Nephron progenitor cell (in vitro differentiated cells): ENCODE measurements at regions not wholly inside any gene's neighbourhood (a gene's known extent, or its start where the extent isn't known, plus 50 kb on each side); places are given as distances from the start of the nearest gene placed in this dataset.

Experiments used
- DNase-seq: peaks from one replicate; pipeline ENCODE4 v3.0.0; 2021
- H3K27ac Mint-ChIP-seq: 2 replicates; pipeline ENCODE4 v1.8.0; 2021; ENCODE audit warnings: mild to moderate bottlenecking, moderate library complexity, mixed read lengths
- H3K27me3 Mint-ChIP-seq: 2 replicates; pipeline ENCODE4 v1.8.0; 2021; ENCODE audit warnings: mild to moderate bottlenecking, low read depth, mixed read lengths; ENCODE audit not compliant: poor library complexity
- H3K36me3 Mint-ChIP-seq: 2 replicates; pipeline ENCODE4 v1.8.0; 2021; ENCODE audit warnings: low read depth, mixed read lengths
- H3K4me1 Mint-ChIP-seq: 2 replicates; pipeline ENCODE4 v1.8.0; 2021; ENCODE audit warnings: mixed read lengths
- H3K4me3 Mint-ChIP-seq: 2 replicates; pipeline ENCODE4 v1.8.0; 2021; ENCODE audit warnings: mild to moderate bottlenecking, moderate library complexity, mixed read lengths
- H3K9me3 Mint-ChIP-seq: 2 replicates; pipeline ENCODE4 v1.8.0; 2021; ENCODE audit warnings: mild to moderate bottlenecking, moderate library complexity, mixed read lengths
- TF ChIP-seq, protein P1 (sequence below): fragments of 200-600 bp; sonication (generic); IDR thresholded peaks from 2 replicates; pipeline ENCODE4 v1.5.0; 2021; ENCODE audit warnings: antibody characterized with exemption

DNA sequence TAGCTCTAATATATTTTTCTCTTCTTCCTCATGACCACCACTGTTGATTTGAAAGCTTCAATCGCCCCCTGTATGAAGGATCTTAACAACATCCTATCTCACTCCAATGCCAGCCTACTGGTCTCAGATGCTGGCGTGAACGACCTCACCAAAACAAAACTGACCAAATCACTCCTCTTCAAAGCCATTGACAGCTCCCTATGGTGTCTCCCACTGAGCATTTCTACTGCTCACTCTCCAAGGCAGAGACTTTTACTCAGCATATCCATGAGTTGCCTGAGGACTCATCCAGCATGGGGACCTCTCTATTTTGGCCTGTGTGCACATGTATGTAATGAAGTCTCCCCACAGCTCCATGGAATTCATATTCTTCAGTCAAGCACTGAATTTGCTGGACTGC, 520.4 kb downstream of the TFAP2B start:
- DNase-seq = no peak
- no peak overlapping the region for H3K4me3 Mint-ChIP-seq
- no peaks in the 10 kb centered on the region for H3K27me3 Mint-ChIP-seq
- H3K36me3 Mint-ChIP-seq = no peaks in the 10 kb centered on the region
- H3K27ac Mint-ChIP-seq = no peak overlapping the region
- peaks cover 3% of the 10 kb centered on the region for H3K9me3 Mint-ChIP-seq
- H3K4me1 Mint-ChIP-seq = no peaks in the 10 kb centered on the region
- TF ChIP-seq, protein P1, sequence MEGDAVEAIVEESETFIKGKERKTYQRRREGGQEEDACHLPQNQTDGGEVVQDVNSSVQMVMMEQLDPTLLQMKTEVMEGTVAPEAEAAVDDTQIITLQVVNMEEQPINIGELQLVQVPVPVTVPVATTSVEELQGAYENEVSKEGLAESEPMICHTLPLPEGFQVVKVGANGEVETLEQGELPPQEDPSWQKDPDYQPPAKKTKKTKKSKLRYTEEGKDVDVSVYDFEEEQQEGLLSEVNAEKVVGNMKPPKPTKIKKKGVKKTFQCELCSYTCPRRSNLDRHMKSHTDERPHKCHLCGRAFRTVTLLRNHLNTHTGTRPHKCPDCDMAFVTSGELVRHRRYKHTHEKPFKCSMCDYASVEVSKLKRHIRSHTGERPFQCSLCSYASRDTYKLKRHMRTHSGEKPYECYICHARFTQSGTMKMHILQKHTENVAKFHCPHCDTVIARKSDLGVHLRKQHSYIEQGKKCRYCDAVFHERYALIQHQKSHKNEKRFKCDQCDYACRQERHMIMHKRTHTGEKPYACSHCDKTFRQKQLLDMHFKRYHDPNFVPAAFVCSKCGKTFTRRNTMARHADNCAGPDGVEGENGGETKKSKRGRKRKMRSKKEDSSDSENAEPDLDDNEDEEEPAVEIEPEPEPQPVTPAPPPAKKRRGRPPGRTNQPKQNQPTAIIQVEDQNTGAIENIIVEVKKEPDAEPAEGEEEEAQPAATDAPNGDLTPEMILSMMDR = no peak

DNA sequence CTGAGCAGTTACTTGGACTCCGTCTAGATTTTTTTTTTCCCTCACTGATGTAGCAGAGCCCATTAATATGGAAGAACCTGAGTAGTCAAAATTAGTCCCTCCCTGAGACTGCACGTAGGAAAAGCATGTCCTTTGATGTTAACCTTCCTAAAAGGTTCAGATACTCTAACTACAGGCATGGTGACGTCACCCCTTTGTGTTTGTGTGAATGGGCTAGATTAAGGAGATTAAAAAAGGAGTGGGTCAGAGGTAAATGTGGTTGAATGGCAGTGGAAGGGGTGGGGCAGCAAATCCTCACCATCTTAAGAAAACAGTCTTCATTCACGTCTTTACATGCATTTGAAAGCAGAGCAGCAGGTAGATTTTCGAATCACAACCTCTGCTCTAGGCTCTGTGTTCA, 521.1 kb downstream of the TFAP2B start:
- no peak for DNase-seq
- no peak overlapping the region for H3K4me3 Mint-ChIP-seq
- no peaks in the 10 kb centered on the region for H3K36me3 Mint-ChIP-seq
- H3K4me1 Mint-ChIP-seq = no peaks in the 10 kb centered on the region
- no peaks in the 10 kb centered on the region for H3K27me3 Mint-ChIP-seq
- H3K27ac Mint-ChIP-seq = no peak overlapping the region
- TF ChIP-seq, protein P1 = no peak
- H3K9me3 Mint-ChIP-seq = peaks cover 2% of the 10 kb centered on the region

DNA sequence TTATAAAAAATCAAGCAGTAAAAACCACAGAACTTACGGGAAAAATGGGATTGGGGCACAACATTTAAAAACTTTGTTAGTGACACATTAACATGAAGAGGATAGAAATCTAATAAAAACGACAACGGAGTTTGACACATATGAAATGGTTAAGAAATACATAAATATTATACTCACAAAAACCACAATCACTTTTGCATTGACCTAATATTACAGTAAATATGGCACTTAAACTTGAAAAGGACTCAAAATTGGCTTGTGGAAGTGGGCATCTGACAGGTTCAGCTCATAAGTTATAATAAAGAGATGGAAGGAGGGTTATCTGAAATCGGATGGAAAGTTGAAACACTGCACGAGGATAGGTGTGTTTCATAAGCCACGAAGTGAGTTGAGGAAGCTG, 523.7 kb downstream of the TFAP2B start:
- no peak for DNase-seq
- no peak overlapping the region for H3K27ac Mint-ChIP-seq
- H3K4me1 Mint-ChIP-seq = no peaks in the 10 kb centered on the region
- H3K36me3 Mint-ChIP-seq = no peaks in the 10 kb centered on the region
- H3K27me3 Mint-ChIP-seq = no peaks in the 10 kb centered on the region
- peaks cover 25% of the 10 kb centered on the region for H3K9me3 Mint-ChIP-seq
- no peak overlapping the region for H3K4me3 Mint-ChIP-seq
- TF ChIP-seq, protein P1 = no peak

DNA sequence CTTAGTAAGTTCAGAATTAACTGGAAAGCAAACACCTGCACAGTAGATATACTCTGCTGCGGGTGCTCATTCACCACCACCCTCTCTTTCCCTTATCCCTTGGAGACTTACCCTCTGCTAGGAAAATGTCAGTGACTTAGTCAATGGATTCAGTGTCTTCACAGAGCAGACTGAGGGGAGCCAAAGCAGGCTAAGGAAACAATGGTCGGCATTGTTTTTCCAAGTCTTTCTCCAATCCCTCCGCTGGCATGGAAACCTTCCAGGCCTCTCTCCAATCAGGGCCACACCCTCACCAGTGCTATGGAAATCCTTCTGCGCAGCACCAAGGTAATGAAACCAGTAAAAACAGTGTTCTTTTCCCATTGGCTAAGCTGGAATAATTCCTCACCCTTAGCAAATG, 531.2 kb downstream of the TFAP2B start:
- DNase-seq = no peak
- Mint-ChIP-seq H3K36me3 (no peaks in the 10 kb centered on the region), H3K9me3 (peaks cover 32% of the 10 kb centered on the region), H3K4me1 (no peaks in the 10 kb centered on the region), H3K27me3 (no peaks in the 10 kb centered on the region), H3K27ac (no peak overlapping the region), H3K4me3 (no peak overlapping the region)
- TF ChIP-seq, protein P1 = no peak

DNA sequence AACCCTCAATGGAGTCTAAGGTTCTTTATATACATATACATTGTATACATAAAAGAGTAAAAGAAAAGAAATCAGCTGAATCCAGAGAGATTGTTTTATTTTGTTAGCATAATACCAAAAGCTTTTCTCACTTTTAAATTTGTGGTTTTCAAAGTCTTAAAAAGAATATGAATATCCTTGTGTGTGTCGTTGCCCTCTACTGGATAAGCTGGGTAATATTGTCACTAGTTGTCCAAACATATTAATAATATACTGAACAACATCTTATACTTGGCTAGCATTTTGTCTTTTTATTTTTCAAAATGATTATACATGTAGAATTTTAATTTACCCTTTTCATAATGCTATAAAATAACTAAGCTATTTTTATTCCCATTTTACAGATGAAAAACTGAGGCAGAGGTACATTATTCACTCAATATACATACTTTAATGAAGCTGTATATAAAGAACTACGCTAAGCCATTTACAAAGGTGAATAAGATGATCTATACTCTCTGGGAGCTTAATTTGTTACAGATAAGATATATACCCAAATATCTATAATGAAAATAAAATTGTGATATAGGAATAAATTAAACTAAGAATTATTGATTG, 531.7 kb downstream of the TFAP2B start:
- Mint-ChIP-seq H3K27ac (no peak overlapping the region), H3K36me3 (no peaks in the 10 kb centered on the region), H3K4me1 (no peaks in the 10 kb centered on the region), H3K27me3 (no peaks in the 10 kb centered on the region), H3K9me3 (peaks cover 28% of the 10 kb centered on the region), H3K4me3 (no peak overlapping the region)
- TF ChIP-seq, protein P1 = no peak
- DNase-seq = no peak

DNA sequence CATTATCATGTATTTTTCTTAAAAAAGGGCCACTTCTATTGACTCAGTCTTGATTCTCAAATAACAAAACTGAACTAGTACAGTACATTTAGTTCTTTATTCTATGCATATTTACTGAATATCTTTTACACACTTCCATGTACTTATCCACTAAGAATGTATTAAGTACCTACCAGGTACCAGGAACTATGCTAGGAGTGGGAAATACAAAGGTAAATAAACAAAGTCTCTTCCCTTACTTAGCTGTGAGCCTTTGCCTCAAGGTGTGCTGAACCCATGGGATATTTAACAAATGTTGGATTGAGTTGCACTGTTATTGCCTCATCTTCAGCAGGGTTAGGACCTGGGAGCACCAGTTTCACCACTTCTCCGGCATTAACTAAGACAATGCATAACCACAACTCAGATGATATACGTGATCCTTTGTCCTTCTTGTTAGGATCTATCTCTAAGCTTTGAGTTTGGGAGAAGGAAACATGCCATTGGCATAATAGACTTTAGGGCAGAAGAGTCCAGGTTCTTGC, 533.9 kb downstream of the TFAP2B start:
- DNase-seq = no peak
- no peak overlapping the region for H3K4me3 Mint-ChIP-seq
- H3K27me3 Mint-ChIP-seq = peaks cover 4% of the 10 kb centered on the region
- H3K27ac Mint-ChIP-seq = no peak overlapping the region
- H3K9me3 Mint-ChIP-seq = peaks cover 9% of the 10 kb centered on the region
- no peaks in the 10 kb centered on the region for H3K4me1 Mint-ChIP-seq
- no peaks in the 10 kb centered on the region for H3K36me3 Mint-ChIP-seq
- TF ChIP-seq, protein P1 = no peak
